ENCODE measurements at regions not wholly inside any gene's neighbourhood (a gene's known extent, or its start where the extent isn't known, plus 50 kb on each side); places are given as distances from the start of the nearest gene placed in this dataset.

DNA sequence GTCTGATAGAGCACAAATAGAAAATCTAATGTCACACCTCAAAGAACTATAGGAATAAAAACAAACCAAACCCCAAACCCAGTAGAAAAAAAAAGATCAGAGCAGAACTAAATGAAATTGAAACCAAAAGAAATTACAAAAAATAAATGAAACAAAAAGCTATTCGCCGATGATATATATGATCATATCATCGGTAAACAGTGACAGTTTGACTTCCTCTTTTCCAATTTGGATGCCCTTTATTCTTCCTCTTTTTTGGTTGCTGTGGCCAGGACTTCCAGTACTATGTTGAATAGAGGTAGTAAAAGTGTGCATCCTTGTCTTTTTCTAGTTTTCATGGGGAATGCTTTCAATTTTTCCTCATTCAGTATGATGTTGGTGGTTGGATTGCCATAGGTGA is 215.3 kb upstream of the AR start:
- Histone ChIP-seq H3K4me1 (ENCODE audit: control insufficient read depth, insufficient read depth, low read length) (no peaks in the 10 kb centered on the region), H3K9ac (ENCODE audit: extremely low read depth, low read length, poor library complexity, severe bottlenecking) (no peak overlapping the region), H3K36me3 (ENCODE audit: control insufficient read depth, insufficient read depth, low read length) (no peaks in the 10 kb centered on the region), H3K27ac (ENCODE audit: low read depth, low read length) (no peak overlapping the region), H3K9me3 (ENCODE audit: control insufficient read depth, low read length) (no peaks in the 10 kb centered on the region), H3K4me3 (ENCODE audit: low read length) (no peak overlapping the region), H3K27me3 (ENCODE audit: control insufficient read depth, insufficient read depth, low read length, poor library complexity, severe bottlenecking) (no peaks in the 10 kb centered on the region)
- 82 to 93% methylated on average over 3 of the region's 3 CpGs for WGBS, 2 experiments (ENCODE audit: insufficient coverage in 1 of 2, insufficient read length in 1 of 2)
- Mint-ChIP-seq H3K27ac (no peak overlapping the region), H3K36me3 (ENCODE audit: low read depth) (no peaks in the 10 kb centered on the region), H3K9me3 (peaks cover 48% of the 10 kb centered on the region), H3K27me3 (ENCODE audit: insufficient read depth) (no peaks in the 10 kb centered on the region), H3K4me1 (no peaks in the 10 kb centered on the region), H3K4me3 (no peak overlapping the region)
- no peak for TF ChIP-seq CTCF (conservative IDR thresholded peaks at IDR 0.05)
- DNase-seq, result no peak

DNA sequence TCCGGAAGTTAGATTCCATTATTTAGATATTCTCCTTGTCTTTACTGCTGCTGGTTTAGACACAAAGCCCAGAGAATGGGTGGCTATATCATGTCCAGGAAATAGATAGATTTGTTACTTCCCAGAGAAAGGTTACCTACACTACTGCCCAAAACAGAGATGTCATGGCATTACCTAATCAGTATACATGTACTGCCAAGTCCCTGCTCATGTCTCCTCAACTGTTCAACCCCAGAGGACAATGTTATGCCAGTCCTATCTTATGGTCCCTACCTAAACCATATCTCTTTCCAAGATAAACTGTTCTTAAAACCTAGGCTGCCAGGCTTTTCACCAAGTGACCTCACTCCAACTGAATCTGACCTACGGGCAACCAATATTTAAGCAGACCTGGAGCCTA is 209.5 kb upstream of the AR start:
- H3K27ac Mint-ChIP-seq, result no peak overlapping the region
- no peaks in the 10 kb centered on the region for H3K4me1 Mint-ChIP-seq
- DNase-seq, result no peak
- no peak for TF ChIP-seq CTCF (conservative IDR thresholded peaks at IDR 0.05)
- no peaks in the 10 kb centered on the region for H3K27me3 ChIP-seq (ENCODE audit: control insufficient read depth, insufficient read depth, low read length, poor library complexity, severe bottlenecking)
- no peaks in the 10 kb centered on the region for H3K9me3 ChIP-seq (ENCODE audit: control insufficient read depth, low read length)
- 92 to 100% methylated on average over 1 to 2 of the region's 2 CpGs for WGBS, 2 experiments (ENCODE audit: insufficient coverage in 1 of 2, insufficient read length in 1 of 2)
- H3K36me3 Mint-ChIP-seq (ENCODE audit: low read depth), result no peaks in the 10 kb centered on the region
- no peak overlapping the region for H3K4me3 ChIP-seq (ENCODE audit: low read length)
- H3K9me3 Mint-ChIP-seq, result peaks cover 57% of the 10 kb centered on the region
- H3K36me3 ChIP-seq (ENCODE audit: control insufficient read depth, insufficient read depth, low read length), result no peaks in the 10 kb centered on the region
- H3K27ac ChIP-seq (ENCODE audit: low read depth, low read length), result no peak overlapping the region
- H3K9ac ChIP-seq (ENCODE audit: extremely low read depth, low read length, poor library complexity, severe bottlenecking), result no peak overlapping the region
- H3K4me3 Mint-ChIP-seq, result no peak overlapping the region
- no peaks in the 10 kb centered on the region for H3K4me1 ChIP-seq (ENCODE audit: control insufficient read depth, insufficient read depth, low read length)
- no peaks in the 10 kb centered on the region for H3K27me3 Mint-ChIP-seq (ENCODE audit: insufficient read depth)

GRCh38 chrX:67338262-67338661 is 205.6 kb upstream of the AR start:
- Histone ChIP-seq H3K9ac (ENCODE audit: extremely low read depth, low read length, poor library complexity, severe bottlenecking) (no peak overlapping the region), H3K9me3 (ENCODE audit: control insufficient read depth, low read length) (no peaks in the 10 kb centered on the region), H3K36me3 (ENCODE audit: control insufficient read depth, insufficient read depth, low read length) (no peaks in the 10 kb centered on the region), H3K27ac (ENCODE audit: low read depth, low read length) (no peak overlapping the region), H3K4me3 (ENCODE audit: low read length) (no peak overlapping the region), H3K4me1 (ENCODE audit: control insufficient read depth, insufficient read depth, low read length) (no peaks in the 10 kb centered on the region), H3K27me3 (ENCODE audit: control insufficient read depth, insufficient read depth, low read length, poor library complexity, severe bottlenecking) (no peaks in the 10 kb centered on the region)
- no peak overlapping the region for H3K4me3 Mint-ChIP-seq
- H3K36me3 Mint-ChIP-seq (ENCODE audit: low read depth), result no peaks in the 10 kb centered on the region
- no peak for DNase-seq
- WGBS, 2 experiments (ENCODE audit: insufficient coverage in 1 of 2, insufficient read length in 1 of 2), result 95% methylated on average over 2 of the region's 2 CpGs; no CpG with 5 or more reads in 1 of the 2 experiments
- H3K9me3 Mint-ChIP-seq, result peaks cover 52% of the 10 kb centered on the region
- no peaks in the 10 kb centered on the region for H3K4me1 Mint-ChIP-seq
- H3K27me3 Mint-ChIP-seq (ENCODE audit: insufficient read depth), result no peaks in the 10 kb centered on the region
- H3K27ac Mint-ChIP-seq, result no peak overlapping the region
- TF ChIP-seq CTCF (conservative IDR thresholded peaks at IDR 0.05), result no peak
